ENCODE measurements at regions not wholly inside any gene's neighbourhood (a gene's known extent, or its start where the extent isn't known, plus 50 kb on each side); places are given as distances from the start of the nearest gene placed in this dataset.

DNA sequence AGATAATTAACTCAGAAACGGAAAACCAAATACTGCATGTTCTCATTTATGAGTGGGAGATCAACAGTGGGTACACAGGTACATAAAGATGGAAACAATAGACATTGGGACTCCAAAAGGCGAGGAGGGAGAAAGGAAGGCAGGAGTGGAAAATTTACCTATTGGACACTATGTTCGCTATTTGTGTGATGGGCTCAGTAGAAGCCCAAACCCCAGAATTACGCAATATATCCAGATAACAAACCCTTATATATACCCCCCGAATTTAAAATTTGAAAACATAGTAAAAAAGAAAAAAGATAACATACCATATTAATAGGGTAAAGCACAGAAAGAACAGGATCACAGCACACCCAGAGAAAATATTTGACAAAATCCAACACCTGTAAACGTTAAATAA, 1351.7 kb upstream of the FAM98A start:
- no peak for DNase-seq (ENCODE audit: extremely low spot score, insufficient read length, low read depth)
- FAIRE-seq, result no peak

DNA sequence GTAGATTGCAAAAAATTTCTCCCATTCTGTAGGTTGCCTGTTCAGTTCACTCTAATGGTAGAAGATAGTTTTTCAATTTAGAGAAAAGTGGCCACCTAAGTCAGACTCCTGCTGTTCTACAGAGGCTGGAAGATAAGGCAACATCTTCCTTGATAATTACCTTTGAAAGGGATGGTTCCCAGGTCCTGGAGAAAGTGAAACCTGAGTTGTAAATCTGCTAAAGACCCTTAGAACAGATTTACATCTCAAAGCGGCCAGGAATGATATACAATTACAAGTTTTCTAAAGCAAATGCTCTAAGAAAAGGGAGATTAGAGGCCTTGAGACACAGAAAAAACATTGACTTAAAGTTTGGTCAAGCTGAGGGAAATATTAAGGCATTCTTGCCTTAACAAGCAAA, 1350.2 kb upstream of the FAM98A start:
- FAIRE-seq, result no peak

DNA sequence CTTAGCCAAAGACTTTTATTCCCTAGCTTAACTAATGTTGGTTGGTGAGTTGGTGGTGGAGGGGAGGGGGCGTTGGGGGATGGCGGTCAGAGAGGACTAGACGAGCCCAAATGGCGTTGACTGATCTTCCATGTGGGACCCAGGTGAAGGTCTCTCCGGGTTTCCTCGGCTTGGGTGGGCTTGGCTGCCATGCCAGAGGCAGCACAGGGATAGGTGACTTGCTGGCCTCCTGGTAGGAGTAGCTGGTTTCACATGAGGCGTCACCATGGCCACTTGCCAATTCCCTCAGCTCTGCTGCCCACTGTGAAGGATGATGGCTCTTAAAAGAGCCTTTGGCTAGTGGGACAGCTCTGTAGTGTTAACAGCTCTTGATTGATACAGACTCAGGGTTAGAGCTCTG, 1337.0 kb upstream of the FAM98A start:
- DNase-seq (ENCODE audit: extremely low spot score, insufficient read length, low read depth) (no peak), FAIRE-seq (no peak)

More for the DNA sequence above, 1350.2 kb upstream of the FAM98A start:
- DNase-seq (ENCODE audit: extremely low spot score, insufficient read length, low read depth), result no peak

- FAIRE-seq, result no peak
- no peak for DNase-seq (ENCODE audit: extremely low spot score, insufficient read length, low read depth)
Observed at GRCh38 chr2:34912084-34912483, 1313.0 kb upstream of the FAM98A start.

- no peak for FAIRE-seq
- DNase-seq (ENCODE audit: extremely low spot score, insufficient read length, low read depth), result no peak
Observed at GRCh38 chr2:34909992-34910705, 1311.0 kb upstream of the FAM98A start.

- DNase-seq (ENCODE audit: extremely low spot score, insufficient read length, low read depth), result no peak
- no peak for FAIRE-seq
Observed at GRCh38 chr2:34907812-34908211, 1308.7 kb upstream of the FAM98A start.

DNA sequence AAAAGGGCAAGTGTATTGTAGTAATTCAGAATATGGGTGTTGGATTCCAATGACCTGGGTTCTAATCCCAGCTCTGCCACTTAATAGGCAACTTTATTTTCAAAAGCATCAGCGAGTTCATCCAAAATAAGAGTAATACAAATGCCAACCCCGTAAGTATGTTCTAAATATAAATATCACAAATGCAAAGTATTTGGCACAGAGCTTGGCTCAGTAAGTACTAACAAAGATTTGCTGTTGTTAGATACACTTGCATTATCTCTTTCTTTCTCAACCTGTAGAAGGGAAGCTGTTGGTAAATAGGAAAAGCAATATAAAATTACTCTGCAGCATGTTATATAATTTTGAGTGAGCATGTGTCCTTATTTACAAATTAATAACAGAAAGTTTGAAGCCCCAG, 1302.6 kb upstream of the FAM98A start:
- no peak for DNase-seq (ENCODE audit: extremely low spot score, insufficient read length, low read depth)
- FAIRE-seq, result no peak

DNA sequence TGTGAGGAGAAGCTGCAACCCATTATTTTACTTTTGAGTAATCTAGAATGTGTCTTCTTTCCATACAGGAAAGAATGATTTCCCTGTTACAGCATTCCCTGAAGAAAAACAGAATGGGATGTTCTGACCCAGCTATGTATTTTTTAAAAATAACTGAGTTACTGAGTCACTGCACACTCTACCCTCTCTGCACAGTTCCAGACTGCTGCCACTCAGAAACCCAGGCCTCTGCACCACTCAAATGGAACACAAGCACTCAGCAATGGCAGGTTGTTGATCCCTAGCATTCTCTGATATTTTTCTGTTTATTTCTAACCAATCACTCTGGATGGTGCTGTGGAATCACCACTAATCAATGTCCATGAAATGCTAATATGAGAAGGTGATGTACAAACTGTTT, 1300.0 kb upstream of the FAM98A start:
- DNase-seq (ENCODE audit: extremely low spot score, insufficient read length, low read depth) (no peak), FAIRE-seq (no peak)

DNA sequence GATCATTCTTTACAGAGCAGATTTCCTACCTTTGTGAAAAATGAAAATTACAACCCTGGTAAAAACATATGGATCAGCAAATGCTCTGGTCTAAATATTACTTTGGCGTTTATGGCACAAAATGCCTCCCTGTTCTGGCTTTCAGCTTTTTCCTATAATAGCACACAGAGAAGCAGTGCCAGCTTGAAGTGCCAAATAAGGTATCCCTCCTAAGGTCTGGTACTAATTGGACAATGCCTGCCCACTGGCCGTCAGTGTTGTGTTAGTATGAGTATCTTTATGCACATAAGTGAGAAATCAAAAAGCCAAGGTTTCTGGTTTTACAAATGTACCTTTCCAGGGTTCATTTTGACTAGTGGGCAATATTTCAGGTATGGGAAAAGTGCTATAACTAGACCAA, 1293.7 kb upstream of the FAM98A start:
- FAIRE-seq (no peak), DNase-seq (ENCODE audit: extremely low spot score, insufficient read length, low read depth) (no peak)

DNA sequence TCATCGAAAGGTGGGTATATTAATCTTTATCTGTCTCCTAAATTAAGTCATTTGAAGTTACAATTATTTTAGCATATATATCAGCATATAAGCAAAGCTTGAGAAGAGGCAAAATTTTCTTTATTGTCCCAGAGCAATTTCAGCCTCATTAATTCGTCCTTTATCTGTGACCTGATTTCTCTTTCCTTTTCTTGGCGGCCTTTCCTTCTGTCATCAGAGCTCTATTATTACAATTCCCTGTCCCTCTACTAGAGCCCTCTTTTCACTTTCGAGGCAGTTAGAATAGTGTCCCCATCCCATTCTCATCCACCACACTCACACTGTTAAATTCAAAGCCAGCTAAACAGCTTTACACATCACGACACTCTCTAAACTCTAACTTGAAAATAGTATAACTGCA, 1293.2 kb upstream of the FAM98A start:
- FAIRE-seq (no peak), DNase-seq (ENCODE audit: extremely low spot score, insufficient read length, low read depth) (no peak)

- FAIRE-seq, result no peak
- DNase-seq (ENCODE audit: extremely low spot score, insufficient read length, low read depth), result no peak
Observed at GRCh38 chr2:34875091-34875745, 1276.1 kb upstream of the FAM98A start.

- DNase-seq (ENCODE audit: extremely low spot score, insufficient read length, low read depth) (no peak), FAIRE-seq (no peak)
Observed at GRCh38 chr2:34853646-34854045, 1254.5 kb upstream of the FAM98A start.

DNA sequence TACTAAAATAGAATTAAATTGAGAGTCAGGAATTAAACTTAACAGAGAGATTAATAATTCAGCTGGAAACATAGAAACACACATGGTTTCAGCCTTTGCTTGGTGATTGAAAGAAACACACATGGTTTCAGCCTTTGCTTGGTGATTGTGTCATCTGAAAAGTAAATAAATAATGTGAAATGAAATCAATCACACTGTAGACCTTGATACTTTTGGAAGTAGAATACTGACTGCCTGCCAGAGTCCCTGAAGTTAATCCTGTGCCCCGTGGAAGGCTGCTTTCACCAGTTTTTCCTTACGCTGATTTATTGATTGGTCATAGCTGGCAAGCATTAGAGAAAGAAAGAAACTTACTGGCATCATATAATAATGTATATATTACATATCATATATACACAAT, 1252.7 kb upstream of the FAM98A start:
- FAIRE-seq (no peak), DNase-seq (ENCODE audit: extremely low spot score, insufficient read length, low read depth) (no peak)

DNA sequence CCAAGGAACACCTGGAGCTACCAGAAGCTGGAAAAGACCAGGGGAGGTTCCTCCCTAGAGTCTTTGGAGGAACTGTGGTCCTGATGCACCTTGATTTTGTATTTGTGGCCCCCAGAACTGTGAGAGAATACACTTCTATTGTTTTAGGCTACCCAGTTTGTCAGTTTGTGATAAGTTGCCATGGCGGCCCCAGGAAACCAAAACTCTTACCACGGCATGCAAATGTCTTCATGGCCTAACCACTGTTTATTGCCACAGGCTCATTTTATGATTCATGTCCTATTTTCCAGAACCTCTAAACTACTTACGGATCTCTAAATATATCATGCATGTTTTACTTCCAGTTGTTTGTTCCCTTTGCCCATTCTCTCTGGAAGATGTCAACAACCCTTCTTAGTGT, 1250.7 kb upstream of the FAM98A start:
- DNase-seq (ENCODE audit: extremely low spot score, insufficient read length, low read depth) (no peak), FAIRE-seq (no peak)

DNA sequence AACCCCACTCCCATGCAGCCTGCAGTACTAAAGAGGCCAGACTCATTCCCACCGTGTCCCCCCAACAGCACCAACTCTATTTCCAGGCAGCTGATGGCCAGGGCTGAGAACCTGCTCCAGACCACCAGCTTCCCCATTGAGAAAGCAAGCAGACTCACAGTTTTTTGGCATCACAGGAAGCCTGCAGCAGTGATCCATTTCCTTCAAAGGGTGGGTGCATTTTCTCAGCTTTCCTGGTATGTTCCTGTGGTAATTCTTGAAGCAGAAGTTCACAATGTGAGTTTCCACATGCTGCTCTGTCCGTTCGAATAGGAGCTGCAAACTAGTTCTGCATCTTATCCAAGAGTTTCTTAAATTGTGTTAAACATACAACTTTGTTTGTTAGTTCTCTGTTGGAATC, 1249.6 kb upstream of the FAM98A start:
- DNase-seq (ENCODE audit: extremely low spot score, insufficient read length, low read depth), result no peak
- FAIRE-seq, result no peak

DNA sequence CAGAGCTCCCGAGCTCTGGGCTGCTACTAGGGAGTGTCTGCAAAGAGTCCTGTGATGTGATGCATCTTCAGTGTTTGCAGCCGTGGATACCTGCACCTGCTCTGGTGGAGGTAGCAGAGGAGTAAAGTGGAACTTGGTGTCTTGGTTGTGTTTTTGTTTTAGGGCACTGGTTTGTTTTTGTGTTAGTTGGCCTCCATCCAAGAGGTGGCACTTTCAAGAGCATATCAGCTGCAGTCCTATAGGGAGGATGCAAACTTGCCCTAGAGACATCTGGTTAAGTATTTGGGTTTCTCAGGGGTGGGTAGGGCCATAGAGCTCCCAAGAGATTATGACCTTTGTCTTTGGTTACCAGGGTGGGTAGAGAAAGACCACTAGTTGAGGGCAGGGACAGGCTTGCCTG, 1249.0 kb upstream of the FAM98A start:
- FAIRE-seq (no peak), DNase-seq (ENCODE audit: extremely low spot score, insufficient read length, low read depth) (no peak)

DNA sequence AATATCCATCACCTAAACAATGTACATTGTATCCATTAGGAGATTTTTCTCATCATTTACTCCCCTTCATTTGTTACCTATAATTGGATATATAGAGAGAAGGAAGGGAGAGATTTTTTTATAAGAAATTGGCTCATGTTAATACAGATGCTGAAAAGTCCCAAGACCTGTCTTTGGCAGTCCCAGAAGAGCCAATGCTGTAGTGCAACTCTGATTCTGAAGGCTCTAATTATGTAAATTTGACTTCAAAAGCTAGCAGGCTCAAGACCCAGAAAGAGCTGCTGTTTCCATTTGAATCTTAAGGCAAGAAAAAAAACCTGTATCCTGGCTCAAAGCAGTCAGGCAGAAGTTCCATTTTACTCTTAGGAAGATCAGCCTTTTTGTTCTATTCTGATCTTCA, 1245.5 kb upstream of the FAM98A start:
- DNase-seq (ENCODE audit: extremely low spot score, insufficient read length, low read depth) (no peak), FAIRE-seq (no peak)

DNA sequence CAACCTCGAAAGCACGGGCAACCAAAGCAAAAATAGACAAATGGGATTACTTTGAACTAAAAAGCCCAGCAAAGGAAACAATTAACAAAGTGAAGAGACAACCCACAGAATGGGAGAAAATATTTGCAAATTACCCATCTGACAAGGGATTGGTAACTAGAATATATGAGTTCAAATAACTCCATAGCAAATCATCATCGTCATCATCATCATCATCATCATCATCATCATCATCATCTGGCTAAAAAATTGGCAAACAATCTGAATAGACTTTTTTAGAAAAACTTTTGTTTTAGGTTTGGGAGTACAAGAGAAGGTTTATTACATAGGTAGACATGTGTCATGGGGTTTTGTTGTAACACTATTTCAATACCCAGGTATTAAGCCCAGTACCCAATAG, 1239.3 kb upstream of the FAM98A start:
- DNase-seq (ENCODE audit: extremely low spot score, insufficient read length, low read depth) (no peak), FAIRE-seq (no peak)

DNA sequence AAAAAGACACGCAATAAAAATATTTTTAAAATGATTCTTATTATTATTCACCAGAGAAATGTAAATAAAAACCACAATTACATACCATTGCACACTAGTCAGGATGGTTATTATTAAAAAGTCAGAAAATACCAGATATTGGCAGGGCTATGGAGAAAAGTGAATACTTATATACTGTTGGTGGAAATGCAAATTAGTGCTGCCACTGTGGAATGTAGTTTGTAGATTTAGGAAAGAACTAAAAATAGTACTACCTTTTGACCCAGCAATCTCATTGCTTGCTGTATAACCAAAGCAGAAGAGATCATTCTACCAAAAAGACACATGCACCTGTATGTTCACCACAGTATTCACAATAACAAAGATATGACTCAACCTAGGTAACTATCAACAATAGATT, 1237.3 kb upstream of the FAM98A start:
- DNase-seq (ENCODE audit: extremely low spot score, insufficient read length, low read depth), result no peak
- no peak for FAIRE-seq

DNA sequence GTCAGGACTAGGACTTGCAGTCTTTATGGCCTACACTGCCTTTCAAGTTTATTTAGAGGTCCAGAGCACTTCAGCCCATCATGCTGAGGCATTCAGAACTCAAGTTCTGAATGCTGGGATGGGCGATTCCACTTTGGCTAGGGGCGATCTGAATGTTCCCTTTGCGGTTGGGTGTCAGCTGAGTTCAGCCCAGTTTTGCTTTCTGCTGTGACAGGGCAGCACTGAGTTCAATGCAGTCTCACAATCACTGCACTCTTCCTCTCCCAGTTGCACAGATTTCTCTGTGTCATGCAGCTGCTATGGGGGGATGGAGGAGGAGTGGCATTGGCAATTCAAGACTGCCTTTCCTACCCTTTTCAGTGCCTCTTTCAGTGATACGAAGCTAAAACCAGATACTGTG, 1232.0 kb upstream of the FAM98A start:
- FAIRE-seq (no peak), DNase-seq (ENCODE audit: extremely low spot score, insufficient read length, low read depth) (no peak)

DNA sequence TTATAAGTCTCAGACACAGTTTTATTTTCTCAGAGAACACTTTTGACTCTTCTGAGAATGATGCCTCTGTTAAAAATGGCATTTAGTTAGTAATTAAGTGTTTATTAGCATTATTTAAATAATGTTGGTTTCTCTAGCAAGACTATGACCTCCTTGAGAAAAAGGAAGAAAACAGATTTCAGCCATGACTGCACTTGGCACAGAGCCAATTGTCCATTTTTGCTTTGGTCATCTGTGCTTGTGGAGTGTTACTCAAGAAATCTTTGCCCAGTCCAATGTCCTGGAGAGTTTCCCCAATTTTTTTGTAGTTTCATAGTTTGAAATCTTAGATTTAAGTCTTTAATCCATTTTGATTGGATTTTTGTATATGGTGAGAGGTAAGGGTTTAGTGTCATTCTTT, 1229.4 kb upstream of the FAM98A start:
- no peak for FAIRE-seq
- no peak for DNase-seq (ENCODE audit: extremely low spot score, insufficient read length, low read depth)

DNA sequence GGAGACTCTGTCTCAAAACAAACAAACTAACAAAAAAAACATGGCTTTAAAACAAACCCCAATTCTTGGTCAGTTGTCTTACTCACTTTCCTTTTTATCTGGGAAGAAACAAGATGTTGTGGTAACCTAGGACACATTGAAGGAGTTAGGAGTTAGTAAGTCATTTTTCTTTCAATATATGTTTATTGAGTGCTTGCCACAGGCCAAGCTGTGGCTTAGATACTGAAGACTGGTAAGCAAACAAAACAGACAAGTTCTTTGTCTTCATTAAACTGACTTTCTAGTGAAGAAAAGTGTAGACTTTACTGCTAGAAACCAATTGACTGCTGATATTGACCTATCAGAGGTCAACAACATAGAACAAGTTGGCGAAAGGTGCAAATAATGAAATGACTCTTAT, 1228.3 kb upstream of the FAM98A start:
- DNase-seq (ENCODE audit: extremely low spot score, insufficient read length, low read depth), result no peak
- FAIRE-seq, result no peak
